ENCODE measurements at regions not wholly inside any gene's neighbourhood (a gene's known extent, or its start where the extent isn't known, plus 50 kb on each side); places are given as distances from the start of the nearest gene placed in this dataset.

- Histone ChIP-seq H3K27me3 (ENCODE audit: control insufficient read depth in 3 of 3, insufficient read depth in 3 of 3, low read length in 3 of 3) (no peaks in the 10 kb centered on the region), H3K9ac (ENCODE audit: low read depth in 1 of 3, low read length in 3 of 3) (no peak overlapping the region), H3K4me1 (ENCODE audit: control insufficient read depth in 3 of 3, insufficient read depth in 3 of 3, low read length in 3 of 3) (no peaks in the 10 kb centered on the region), H3K9me3 (ENCODE audit: control insufficient read depth in 3 of 3, low read length in 3 of 3) (no peaks in the 10 kb centered on the region), H3K4me3 (ENCODE audit: low read length in 3 of 3) (no peak overlapping the region), H3K27ac (ENCODE audit: low read depth, low read length) (no peak overlapping the region), H3K36me3 (ENCODE audit: control insufficient read depth in 3 of 3, insufficient read depth in 3 of 3, low read length in 3 of 3) (no peaks in the 10 kb centered on the region)
Observed at GRCh38 chr10:17519457-17519856, 65.1 kb upstream of the ST8SIA6 start.

GRCh38 chr10:17518338-17518737, 63.9 kb upstream of the ST8SIA6 start:
- H3K27me3 ChIP-seq (ENCODE audit: control insufficient read depth in 3 of 3, insufficient read depth in 3 of 3, low read length in 3 of 3), result no peaks in the 10 kb centered on the region
- no peaks in the 10 kb centered on the region for H3K4me1 ChIP-seq (ENCODE audit: control insufficient read depth in 3 of 3, insufficient read depth in 3 of 3, low read length in 3 of 3)
- H3K4me3 ChIP-seq (ENCODE audit: low read length in 3 of 3), result no peak overlapping the region
- no peak overlapping the region for H3K9ac ChIP-seq (ENCODE audit: low read depth in 1 of 3, low read length in 3 of 3)
- no peaks in the 10 kb centered on the region for H3K9me3 ChIP-seq (ENCODE audit: control insufficient read depth in 3 of 3, low read length in 3 of 3)
- H3K36me3 ChIP-seq (ENCODE audit: control insufficient read depth in 3 of 3, insufficient read depth in 3 of 3, low read length in 3 of 3), result no peaks in the 10 kb centered on the region
- no peak overlapping the region for H3K27ac ChIP-seq (ENCODE audit: low read depth, low read length)

- no peaks in the 10 kb centered on the region for H3K36me3 ChIP-seq (ENCODE audit: control insufficient read depth in 3 of 3, insufficient read depth in 3 of 3, low read length in 3 of 3)
- no peaks in the 10 kb centered on the region for H3K27me3 ChIP-seq (ENCODE audit: control insufficient read depth in 3 of 3, insufficient read depth in 3 of 3, low read length in 3 of 3)
- no peaks in the 10 kb centered on the region for H3K4me1 ChIP-seq (ENCODE audit: control insufficient read depth in 3 of 3, insufficient read depth in 3 of 3, low read length in 3 of 3)
- no peak overlapping the region for H3K4me3 ChIP-seq (ENCODE audit: low read length in 3 of 3)
- no peaks in the 10 kb centered on the region for H3K9me3 ChIP-seq (ENCODE audit: control insufficient read depth in 3 of 3, low read length in 3 of 3)
- no peak overlapping the region for H3K27ac ChIP-seq (ENCODE audit: low read depth, low read length)
- no peak overlapping the region for H3K9ac ChIP-seq (ENCODE audit: low read depth in 1 of 3, low read length in 3 of 3)
Observed at GRCh38 chr10:17516376-17516775, 62.0 kb upstream of the ST8SIA6 start.

- Histone ChIP-seq H3K4me1 (ENCODE audit: control insufficient read depth in 3 of 3, insufficient read depth in 3 of 3, low read length in 3 of 3) (no peaks in the 10 kb centered on the region), H3K36me3 (ENCODE audit: control insufficient read depth in 3 of 3, insufficient read depth in 3 of 3, low read length in 3 of 3) (no peaks in the 10 kb centered on the region), H3K27ac (ENCODE audit: low read depth, low read length) (peak overlapping the region; percentile 13), H3K9me3 (ENCODE audit: control insufficient read depth in 3 of 3, low read length in 3 of 3) (no peaks in the 10 kb centered on the region), H3K9ac (ENCODE audit: low read depth in 1 of 3, low read length in 3 of 3) (no peak overlapping the region), H3K4me3 (ENCODE audit: low read length in 3 of 3) (no peak overlapping the region), H3K27me3 (ENCODE audit: control insufficient read depth in 3 of 3, insufficient read depth in 3 of 3, low read length in 3 of 3) (no peaks in the 10 kb centered on the region)
Observed at GRCh38 chr10:17512341-17513001, 58.1 kb upstream of the ST8SIA6 start.

GRCh38 chr10:17510242-17510908, 56.0 kb upstream of the ST8SIA6 start:
- Histone ChIP-seq H3K4me3 (ENCODE audit: low read length in 3 of 3) (no peak overlapping the region), H3K36me3 (ENCODE audit: control insufficient read depth in 3 of 3, insufficient read depth in 3 of 3, low read length in 3 of 3) (no peaks in the 10 kb centered on the region), H3K4me1 (ENCODE audit: control insufficient read depth in 3 of 3, insufficient read depth in 3 of 3, low read length in 3 of 3) (no peaks in the 10 kb centered on the region), H3K9ac (ENCODE audit: low read depth in 1 of 3, low read length in 3 of 3) (no peak overlapping the region), H3K9me3 (ENCODE audit: control insufficient read depth in 3 of 3, low read length in 3 of 3) (no peaks in the 10 kb centered on the region), H3K27me3 (ENCODE audit: control insufficient read depth in 3 of 3, insufficient read depth in 3 of 3, low read length in 3 of 3) (no peaks in the 10 kb centered on the region), H3K27ac (ENCODE audit: low read depth, low read length) (no peak overlapping the region)

GRCh38 chr10:17507538-17507937, 53.1 kb upstream of the ST8SIA6 start:
- H3K4me3 ChIP-seq (ENCODE audit: low read length in 3 of 3), result no peak overlapping the region
- H3K9ac ChIP-seq (ENCODE audit: low read depth in 1 of 3, low read length in 3 of 3), result no peak overlapping the region
- H3K27me3 ChIP-seq (ENCODE audit: control insufficient read depth in 3 of 3, insufficient read depth in 3 of 3, low read length in 3 of 3), result no peaks in the 10 kb centered on the region
- no peaks in the 10 kb centered on the region for H3K4me1 ChIP-seq (ENCODE audit: control insufficient read depth in 3 of 3, insufficient read depth in 3 of 3, low read length in 3 of 3)
- H3K9me3 ChIP-seq (ENCODE audit: control insufficient read depth in 3 of 3, low read length in 3 of 3), result no peaks in the 10 kb centered on the region
- no peaks in the 10 kb centered on the region for H3K36me3 ChIP-seq (ENCODE audit: control insufficient read depth in 3 of 3, insufficient read depth in 3 of 3, low read length in 3 of 3)
- H3K27ac ChIP-seq (ENCODE audit: low read depth, low read length), result no peak overlapping the region

- H3K9me3 ChIP-seq (ENCODE audit: control insufficient read depth in 3 of 3, low read length in 3 of 3), result no peaks in the 10 kb centered on the region
- H3K27me3 ChIP-seq (ENCODE audit: control insufficient read depth in 3 of 3, insufficient read depth in 3 of 3, low read length in 3 of 3), result no peaks in the 10 kb centered on the region
- no peaks in the 10 kb centered on the region for H3K36me3 ChIP-seq (ENCODE audit: control insufficient read depth in 3 of 3, insufficient read depth in 3 of 3, low read length in 3 of 3)
- H3K4me3 ChIP-seq (ENCODE audit: low read length in 3 of 3), result no peak overlapping the region
- H3K27ac ChIP-seq (ENCODE audit: low read depth, low read length), result no peak overlapping the region
- no peak overlapping the region for H3K9ac ChIP-seq (ENCODE audit: low read depth in 1 of 3, low read length in 3 of 3)
- no peaks in the 10 kb centered on the region for H3K4me1 ChIP-seq (ENCODE audit: control insufficient read depth in 3 of 3, insufficient read depth in 3 of 3, low read length in 3 of 3)
Observed at GRCh38 chr10:17506856-17507471, 52.6 kb upstream of the ST8SIA6 start.

- Histone ChIP-seq H3K4me1 (ENCODE audit: control insufficient read depth in 3 of 3, insufficient read depth in 3 of 3, low read length in 3 of 3) (no peaks in the 10 kb centered on the region), H3K27me3 (ENCODE audit: control insufficient read depth in 3 of 3, insufficient read depth in 3 of 3, low read length in 3 of 3) (no peaks in the 10 kb centered on the region), H3K9me3 (ENCODE audit: control insufficient read depth in 3 of 3, low read length in 3 of 3) (no peaks in the 10 kb centered on the region), H3K9ac (ENCODE audit: low read depth in 1 of 3, low read length in 3 of 3) (no peak overlapping the region), H3K27ac (ENCODE audit: low read depth, low read length) (no peak overlapping the region), H3K36me3 (ENCODE audit: control insufficient read depth in 3 of 3, insufficient read depth in 3 of 3, low read length in 3 of 3) (no peaks in the 10 kb centered on the region), H3K4me3 (ENCODE audit: low read length in 3 of 3) (no peak overlapping the region)
Observed at GRCh38 chr10:17506390-17506789, 52.0 kb upstream of the ST8SIA6 start.

GRCh38 chr10:17504547-17505245, 50.3 kb upstream of the ST8SIA6 start:
- H3K27me3 ChIP-seq (ENCODE audit: control insufficient read depth in 3 of 3, insufficient read depth in 3 of 3, low read length in 3 of 3), result no peaks in the 10 kb centered on the region
- no peak overlapping the region for H3K4me3 ChIP-seq (ENCODE audit: low read length in 3 of 3)
- H3K9ac ChIP-seq (ENCODE audit: low read depth in 1 of 3, low read length in 3 of 3), result no peak overlapping the region
- H3K4me1 ChIP-seq (ENCODE audit: control insufficient read depth in 3 of 3, insufficient read depth in 3 of 3, low read length in 3 of 3), result no peaks in the 10 kb centered on the region
- H3K36me3 ChIP-seq (ENCODE audit: control insufficient read depth in 3 of 3, insufficient read depth in 3 of 3, low read length in 3 of 3), result no peaks in the 10 kb centered on the region
- H3K9me3 ChIP-seq (ENCODE audit: control insufficient read depth in 3 of 3, low read length in 3 of 3), result no peaks in the 10 kb centered on the region
- no peak overlapping the region for H3K27ac ChIP-seq (ENCODE audit: low read depth, low read length)

Data from skeletal muscle tissue (tissue), 3 donors.